ENCODE measurements at regions not wholly inside any gene's neighbourhood (a gene's known extent, or its start where the extent isn't known, plus 50 kb on each side); places are given as distances from the start of the nearest gene placed in this dataset.

GRCh38 chr10:108801220-108801619 is 1122.1 kb downstream of the XPNPEP1 start:
- Histone ChIP-seq H2AK5ac (ENCODE audit: insufficient read length, low read length) (no peak overlapping the region), H4K5ac (ENCODE audit: insufficient read length, low read depth, low read length) (no peak overlapping the region), H3K56ac (ENCODE audit: insufficient read length, low read depth, low read length) (no peak overlapping the region), H3K23ac (ENCODE audit: insufficient read length, low read depth, low read length) (no peak overlapping the region), H3K27me3 (ENCODE audit: insufficient read depth, low read length) (no peaks in the 10 kb centered on the region), H3K4ac (ENCODE audit: low read depth, low read length) (no peak overlapping the region), H3K79me1 (ENCODE audit: insufficient read depth, low read depth, low read length, poor library complexity, severe bottlenecking) (no peaks in the 10 kb centered on the region), H3K79me2 (ENCODE audit: insufficient read depth, low read length) (no peaks in the 10 kb centered on the region), H2BK5ac (ENCODE audit: insufficient read length, low read length) (no peak overlapping the region), H3K14ac (ENCODE audit: insufficient read depth, low read length) (no peak overlapping the region), H3K4me1 (ENCODE audit: insufficient read depth, low read length) (no peaks in the 10 kb centered on the region), H2AFZ (ENCODE audit: low read length) (no peak overlapping the region), H3K27ac (ENCODE audit: insufficient read length, low read depth, low read length) (no peak overlapping the region), H3K9me3 (ENCODE audit: control insufficient read depth, low read depth, low read length) (no peaks in the 10 kb centered on the region), H3K18ac (ENCODE audit: insufficient read length, low read depth, low read length) (no peak overlapping the region), H3K9ac (ENCODE audit: extremely low read depth, insufficient read length, low read length) (no peak overlapping the region), H4K8ac (replicated peaks; ENCODE audit: insufficient read length, low read depth, low read length) (no peak overlapping the region), H4K20me1 (ENCODE audit: control insufficient read depth, insufficient read depth, insufficient read length) (no peaks in the 10 kb centered on the region), H3K23me2 (ENCODE audit: insufficient read length, low read depth, low read length, poor library complexity, severe bottlenecking) (no peaks in the 10 kb centered on the region), H3K4me2 (ENCODE audit: insufficient read depth, insufficient read length, low read length) (no peak overlapping the region), H2BK20ac (ENCODE audit: low read depth, low read length, poor library complexity, severe bottlenecking) (no peak overlapping the region), H2BK15ac (ENCODE audit: low read depth, low read length) (no peak overlapping the region), H4K91ac (ENCODE audit: insufficient read length, low read depth, low read length) (no peak overlapping the region), H2BK120ac (ENCODE audit: low read depth, low read length, poor library complexity, severe bottlenecking) (no peak overlapping the region), H2BK12ac (ENCODE audit: insufficient read length, low read depth, low read length) (no peak overlapping the region), H3T11ph (ENCODE audit: low read length) (no peak overlapping the region)
- H3K4me1 Mint-ChIP-seq = no peaks in the 10 kb centered on the region
- H3K27me3 Mint-ChIP-seq (ENCODE audit: low read depth) = no peaks in the 10 kb centered on the region
- no CpG with 5 or more reads among the region's 2 CpGs for WGBS (ENCODE audit: extremely low coverage, insufficient read length, low lambda C conversion rate)
- H3K36me3 Mint-ChIP-seq (ENCODE audit: insufficient read depth in 1 of 3, low read depth in 3 of 3) = no peaks in the 10 kb centered on the region
- no peak overlapping the region for H3K4me3 Mint-ChIP-seq
- TF ChIP-seq CTCF (conservative IDR thresholded peaks at IDR 0.05) = no peak
- DNase-seq = no peak
- no peak overlapping the region for H3K27ac Mint-ChIP-seq
- H3K9me3 Mint-ChIP-seq = peaks cover 0 to under 1% of the 10 kb centered on the region in 2 experiments; a peak in 4 of 5 replicates

Data from H9 (cell line).